Lower leg skin (tissue), 3 donors: ENCODE measurements at regions not wholly inside any gene's neighbourhood (a gene's known extent, or its start where the extent isn't known, plus 50 kb on each side); places are given as distances from the start of the nearest gene placed in this dataset.

Experiments used
- CTCF ChIP-seq, 3 donors: fragments of 450-650 bp; IDR thresholded peaks; one replicate each; pipeline ENCODE4 v1.5.1; 2016; ENCODE audit warnings: antibody characterized with exemption in 3 of 3, mild to moderate bottlenecking in 3 of 3, moderate library complexity in 2 of 3
- POLR2A ChIP-seq, 2 donors: fragments of 450-650 bp; IDR thresholded peaks; one replicate each; pipeline ENCODE4 v1.6.1; 2016 to 2017; ENCODE audit warnings: antibody characterized with exemption in 2 of 2, mild to moderate bottlenecking in 1 of 2, moderate library complexity in 1 of 2

GRCh38 chr5:29051509-29051908 lies 2013.1 kb upstream of the CDH9 start:
- no peak for TF ChIP-seq POLR2A (IDR thresholded peaks at IDR 0.05)
- TF ChIP-seq CTCF (IDR thresholded peaks at IDR 0.05): no peak
